GM20000 (cell line): ENCODE measurements at regions not wholly inside any gene's neighbourhood (a gene's known extent, or its start where the extent isn't known, plus 50 kb on each side); places are given as distances from the start of the nearest gene placed in this dataset.

Experiments
- DNase-seq: peaks from one replicate; pipeline ENCODE4 v3.0.0; 2012; ENCODE audit warnings: low spot score
- CTCF ChIP-seq: IDR thresholded peaks from 2 replicates; pipeline ENCODE4 v1.5.1; 2012; ENCODE audit warnings: mild to moderate bottlenecking, control low read depth; ENCODE audit errors: extremely low read depth, missing control alignments

GRCh38 chr9:13673348-13673747 lies 393.9 kb upstream of the MPDZ start:
- DNase-seq: no peak
- TF ChIP-seq CTCF: no peak

GRCh38 chr9:13665418-13666066 lies 386.1 kb upstream of the MPDZ start:
- TF ChIP-seq CTCF: no peak
- DNase-seq: no peak

- peak; percentile 4 for DNase-seq
- no peak for TF ChIP-seq CTCF
Measured at GRCh38 chr9:13661014-13661413, 381.5 kb upstream of the MPDZ start.

GRCh38 chr9:13651969-13652663 lies 372.6 kb upstream of the MPDZ start:
- no peak for DNase-seq
- TF ChIP-seq CTCF: no peak

GRCh38 chr9:13651526-13651925 lies 372.0 kb upstream of the MPDZ start:
- no peak for TF ChIP-seq CTCF
- no peak for DNase-seq

- TF ChIP-seq CTCF: no peak
- no peak for DNase-seq
Measured at GRCh38 chr9:13648676-13649075, 369.2 kb upstream of the MPDZ start.

GRCh38 chr9:13648068-13648467 lies 368.6 kb upstream of the MPDZ start:
- TF ChIP-seq CTCF: no peak
- DNase-seq: no peak
